IgD-negative memory B cell (primary cell): ENCODE measurements at regions not wholly inside any gene's neighbourhood (a gene's known extent, or its start where the extent isn't known, plus 50 kb on each side); places are given as distances from the start of the nearest gene placed in this dataset.

Source experiments
- H3K27ac Mint-ChIP-seq, 3 donors: one replicate each; pipeline ENCODE4 v1.8.0; 2020 to 2022; ENCODE audit warnings: mild to moderate bottlenecking in 3 of 3, mixed read lengths in 3 of 3, moderate library complexity in 1 of 3
- H3K27me3 Mint-ChIP-seq: one replicate; pipeline ENCODE4 v1.8.0; 2021; ENCODE audit warnings: mixed read lengths
- H3K36me3 Mint-ChIP-seq: one replicate; pipeline ENCODE4 v1.8.0; 2020; ENCODE audit warnings: mild to moderate bottlenecking, mixed read lengths
- H3K4me1 Mint-ChIP-seq, 3 donors: one replicate each; pipeline ENCODE4 v1.8.0; 2020 to 2022; ENCODE audit warnings: mixed read lengths in 3 of 3, mild to moderate bottlenecking in 1 of 3
- H3K4me3 Mint-ChIP-seq, 4 donors: one replicate each; pipeline ENCODE4 v1.8.0; 2020 to 2022; ENCODE audit warnings: mild to moderate bottlenecking in 4 of 4, mixed read lengths in 4 of 4, moderate library complexity in 3 of 4
- H3K9me3 Mint-ChIP-seq, 3 donors: one replicate each; pipeline ENCODE4 v1.8.0; 2020 to 2021; ENCODE audit warnings: mixed read lengths in 3 of 3, mild to moderate bottlenecking in 1 of 3

- H3K9me3 Mint-ChIP-seq = peaks cover 0 to 3% (median 0%) of the 10 kb centered on the region in 3 donors
- no peaks in the 10 kb centered on the region for H3K4me1 Mint-ChIP-seq
- no peaks in the 10 kb centered on the region for H3K27me3 Mint-ChIP-seq
- H3K27ac Mint-ChIP-seq = no peak overlapping the region
- no peaks in the 10 kb centered on the region for H3K36me3 Mint-ChIP-seq
- H3K4me3 Mint-ChIP-seq = no peak overlapping the region
Measured at GRCh38 chr10:128437786-128438345, 311.6 kb upstream of the MKI67 start.

- H3K27me3 Mint-ChIP-seq = no peaks in the 10 kb centered on the region
- peak overlapping the region in 1 of 3 donors; percentile 33 for H3K27ac Mint-ChIP-seq
- no peak overlapping the region for H3K4me3 Mint-ChIP-seq
- peaks cover 0 to 5% (median 3%) of the 10 kb centered on the region in 3 donors for H3K9me3 Mint-ChIP-seq
- H3K36me3 Mint-ChIP-seq = no peaks in the 10 kb centered on the region
- no peaks in the 10 kb centered on the region for H3K4me1 Mint-ChIP-seq
Measured at GRCh38 chr10:128438417-128439063, 312.3 kb upstream of the MKI67 start.

GRCh38 chr10:128440513-128441160, 314.4 kb upstream of the MKI67 start:
- Mint-ChIP-seq H3K27ac (no peak overlapping the region), H3K9me3 (peaks cover 0 to 7% (median 3%) of the 10 kb centered on the region in 3 donors), H3K36me3 (no peaks in the 10 kb centered on the region), H3K4me3 (no peak overlapping the region), H3K4me1 (no peaks in the 10 kb centered on the region), H3K27me3 (no peaks in the 10 kb centered on the region)

- H3K9me3 Mint-ChIP-seq = peaks cover 0 to 13% (median 5%) of the 10 kb centered on the region in 3 donors
- no peaks in the 10 kb centered on the region for H3K36me3 Mint-ChIP-seq
- H3K4me1 Mint-ChIP-seq = no peaks in the 10 kb centered on the region
- no peak overlapping the region for H3K27ac Mint-ChIP-seq
- no peaks in the 10 kb centered on the region for H3K27me3 Mint-ChIP-seq
- H3K4me3 Mint-ChIP-seq = no peak overlapping the region
Measured at GRCh38 chr10:128443925-128444518, 317.8 kb upstream of the MKI67 start.

- Mint-ChIP-seq H3K36me3 (no peaks in the 10 kb centered on the region), H3K4me3 (no peak overlapping the region)
Measured at GRCh38 chr10:128448796-128449195, 322.6 kb upstream of the MKI67 start.

GRCh38 chr10:128451879-128452278, 325.7 kb upstream of the MKI67 start:
- H3K9me3 Mint-ChIP-seq = peaks cover 0 to 5% (median 5%) of the 10 kb centered on the region in 3 donors
- no peaks in the 10 kb centered on the region for H3K27me3 Mint-ChIP-seq
- no peaks in the 10 kb centered on the region for H3K4me1 Mint-ChIP-seq
- no peaks in the 10 kb centered on the region for H3K36me3 Mint-ChIP-seq
- no peak overlapping the region for H3K27ac Mint-ChIP-seq
- H3K4me3 Mint-ChIP-seq = no peak overlapping the region

More at GRCh38 chr10:128448796-128449195, 322.6 kb upstream of the MKI67 start:
- Mint-ChIP-seq H3K9me3 (peaks cover 0 to 5% (median 5%) of the 10 kb centered on the region in 3 donors), H3K27ac (no peak overlapping the region), H3K4me1 (no peaks in the 10 kb centered on the region), H3K27me3 (no peaks in the 10 kb centered on the region)

- Mint-ChIP-seq H3K27me3 (peaks cover 4% of the 10 kb centered on the region), H3K9me3 (no peaks in the 10 kb centered on the region), H3K4me3 (no peak overlapping the region), H3K4me1 (no peaks in the 10 kb centered on the region), H3K36me3 (no peaks in the 10 kb centered on the region), H3K27ac (no peak overlapping the region)
Measured at GRCh38 chr10:128456271-128456670, 330.0 kb upstream of the MKI67 start.

- peaks cover 4% of the 10 kb centered on the region for H3K27me3 Mint-ChIP-seq
- no peak overlapping the region for H3K4me3 Mint-ChIP-seq
- no peak overlapping the region for H3K27ac Mint-ChIP-seq
- H3K9me3 Mint-ChIP-seq = no peaks in the 10 kb centered on the region
- H3K4me1 Mint-ChIP-seq = no peaks in the 10 kb centered on the region
- H3K36me3 Mint-ChIP-seq = no peaks in the 10 kb centered on the region
Measured at GRCh38 chr10:128457136-128457535, 330.9 kb upstream of the MKI67 start.

- Mint-ChIP-seq H3K4me1 (no peaks in the 10 kb centered on the region), H3K9me3 (peaks cover 0 to 2% (median 0%) of the 10 kb centered on the region in 3 donors), H3K4me3 (no peak overlapping the region), H3K27ac (no peak overlapping the region), H3K27me3 (peaks cover 4% of the 10 kb centered on the region), H3K36me3 (peaks cover 2% of the 10 kb centered on the region)
Measured at GRCh38 chr10:128461991-128462390, 335.8 kb upstream of the MKI67 start.

GRCh38 chr10:128462844-128463243, 336.6 kb upstream of the MKI67 start:
- H3K27me3 Mint-ChIP-seq = peaks cover 4% of the 10 kb centered on the region
- no peak overlapping the region for H3K4me3 Mint-ChIP-seq
- no peaks in the 10 kb centered on the region for H3K4me1 Mint-ChIP-seq
- no peak overlapping the region for H3K27ac Mint-ChIP-seq
- H3K36me3 Mint-ChIP-seq = peaks cover 2% of the 10 kb centered on the region
- H3K9me3 Mint-ChIP-seq = peaks cover 0 to 3% (median 0%) of the 10 kb centered on the region in 3 donors

- Mint-ChIP-seq H3K27me3 (peaks cover under 1% of the 10 kb centered on the region), H3K27ac (no peak overlapping the region), H3K4me1 (no peaks in the 10 kb centered on the region), H3K36me3 (peaks cover 2% of the 10 kb centered on the region), H3K4me3 (no peak overlapping the region), H3K9me3 (peaks cover 0 to 3% (median 0%) of the 10 kb centered on the region in 3 donors)
Measured at GRCh38 chr10:128463991-128464760, 338.0 kb upstream of the MKI67 start.

- H3K36me3 Mint-ChIP-seq = peaks cover 2% of the 10 kb centered on the region
- H3K27ac Mint-ChIP-seq = no peak overlapping the region
- H3K9me3 Mint-ChIP-seq = peaks cover 0 to 5% (median 0%) of the 10 kb centered on the region in 3 donors
- no peak overlapping the region for H3K4me3 Mint-ChIP-seq
- H3K27me3 Mint-ChIP-seq = no peaks in the 10 kb centered on the region
- H3K4me1 Mint-ChIP-seq = no peaks in the 10 kb centered on the region
Measured at GRCh38 chr10:128465697-128466096, 339.5 kb upstream of the MKI67 start.

GRCh38 chr10:128466831-128467371, 340.7 kb upstream of the MKI67 start:
- Mint-ChIP-seq H3K4me1 (no peaks in the 10 kb centered on the region), H3K4me3 (no peak overlapping the region), H3K9me3 (peaks cover 0 to 5% (median 0%) of the 10 kb centered on the region in 3 donors), H3K36me3 (peaks cover 2% of the 10 kb centered on the region), H3K27ac (no peak overlapping the region), H3K27me3 (no peaks in the 10 kb centered on the region)

- Mint-ChIP-seq H3K27ac (no peak overlapping the region), H3K4me1 (no peaks in the 10 kb centered on the region), H3K36me3 (peaks cover 2% of the 10 kb centered on the region), H3K27me3 (no peaks in the 10 kb centered on the region), H3K9me3 (peaks cover 0 to 5% (median 0%) of the 10 kb centered on the region in 3 donors), H3K4me3 (no peak overlapping the region)
Measured at GRCh38 chr10:128468462-128468861, 342.2 kb upstream of the MKI67 start.
